IMR-90 (cell line): ENCODE measurements at regions not wholly inside any gene's neighbourhood (a gene's known extent, or its start where the extent isn't known, plus 50 kb on each side); places are given as distances from the start of the nearest gene placed in this dataset.

Experiments
- ATAC-seq: fragments of 200-7000 bp; cut with Tn5 transposase; 2 replicates; pipeline ENCODE4 v1.9.1; 2020; ENCODE audit warnings: low read depth, mild to moderate bottlenecking, moderate library complexity
- BruUV-seq: library from RNA; stranded (reverse); fragments of 400-500 nt; replicated peaks from 2 replicates; lab custom pipeline; 2021; lab: Mats Ljungman, UMichigan
- CTCF ChIA-PET: fragments of 300-600 bp; formaldehyde crosslinking; extraction: SDS; loops from one replicate; lab custom pipeline; 2021; ENCODE audit warnings: antibody characterized with exemption; lab: Yijun Ruan, JAX
- POLR2A ChIA-PET: fragments of 300-600 bp; sonication (Branson Sonifier 250); formaldehyde crosslinking; loops from one replicate; lab custom pipeline; 2022; ENCODE audit warnings: antibody characterized with exemption; ENCODE audit not compliant: unreplicated experiment; lab: Charles Lee
- DNase-seq: peaks from one replicate; pipeline ENCODE4 v3.0.0; 2013
- H2AFZ ChIP-seq: replicated peaks from 2 replicates; pipeline ENCODE3; 2013; ENCODE audit warnings: low read length, mild to moderate bottlenecking; ENCODE audit not compliant: poor library complexity
- H2AK5ac ChIP-seq: 2 replicates; pipeline ENCODE4 v1.6.1; 2013; ENCODE audit warnings: low read depth, low read length, inconsistent platforms
- H2AK9ac ChIP-seq: replicated peaks from 2 replicates; pipeline ENCODE3; 2013; ENCODE audit warnings: mild to moderate bottlenecking, low read depth, low read length, moderate library complexity; ENCODE audit not compliant: poor library complexity
- H2BK120ac ChIP-seq: 2 replicates; pipeline ENCODE4 v1.6.1; 2013; ENCODE audit warnings: low read depth, low read length, inconsistent platforms
- H2BK15ac ChIP-seq: 3 replicates; pipeline ENCODE4 v1.6.1; 2013; ENCODE audit warnings: low read depth, low read length, inconsistent platforms
- H2BK20ac ChIP-seq: 2 replicates; pipeline ENCODE4 v1.6.1; 2013; ENCODE audit warnings: low read depth, mild to moderate bottlenecking, inconsistent platforms, low read length, moderate library complexity
- H2BK5ac ChIP-seq: 2 replicates; pipeline ENCODE4 v1.6.1; 2013; ENCODE audit warnings: mild to moderate bottlenecking, low read depth, low read length, inconsistent platforms; ENCODE audit not compliant: poor library complexity, severe bottlenecking
- H3K14ac ChIP-seq: replicated peaks from 2 replicates; pipeline ENCODE4 v1.6.1; 2013; ENCODE audit warnings: low read depth, low read length, inconsistent platforms
- H3K18ac ChIP-seq: 2 replicates; pipeline ENCODE4 v1.6.1; 2013; ENCODE audit warnings: low read depth, low read length, control low read depth
- H3K23ac ChIP-seq: 2 replicates; pipeline ENCODE4 v1.6.1; 2013; ENCODE audit warnings: low read depth, low read length, inconsistent platforms
- H3K27ac ChIP-seq: 2 replicates; pipeline ENCODE4 v1.5.1; 2013; ENCODE audit warnings: mild to moderate bottlenecking, control low read depth, low read length; ENCODE audit not compliant: insufficient read depth
- H3K27me3 ChIP-seq: 2 replicates; pipeline ENCODE4 v1.6.1; 2013; ENCODE audit warnings: low read length; ENCODE audit not compliant: control insufficient read depth, insufficient read depth
- H3K36me3 ChIP-seq: 2 replicates; pipeline ENCODE4 v1.6.1; 2013; ENCODE audit warnings: low read length, mixed read lengths; ENCODE audit not compliant: control insufficient read depth, insufficient read depth
- H3K4ac ChIP-seq: 2 replicates; pipeline ENCODE4 v1.6.1; 2013; ENCODE audit warnings: low read depth, low read length, inconsistent platforms
- H3K4me1 ChIP-seq: 2 replicates; pipeline ENCODE4 v1.6.1; 2013; ENCODE audit warnings: low read length, mixed read lengths; ENCODE audit not compliant: control insufficient read depth, insufficient read depth
- H3K4me2 ChIP-seq: 2 replicates; pipeline ENCODE4 v1.6.1; 2013; ENCODE audit warnings: low read depth, mild to moderate bottlenecking, control low read depth, low read length, moderate library complexity
- H3K4me3 ChIP-seq: 2 replicates; pipeline ENCODE4 v1.5.1; 2013; ENCODE audit warnings: low read depth, mild to moderate bottlenecking, control low read depth, low read length, moderate library complexity; ENCODE audit not compliant: insufficient read depth
- H3K56ac ChIP-seq: 2 replicates; pipeline ENCODE4 v1.6.1; 2013; ENCODE audit warnings: low read length, inconsistent platforms; ENCODE audit not compliant: insufficient read depth; ENCODE audit errors: extremely low read depth
- H3K79me1 ChIP-seq, 2 experiments: 2 replicates each; pipeline ENCODE4 v1.6.1; 2013; ENCODE audit warnings: low read length in 2 of 2, inconsistent platforms in 1 of 2, low read depth in 1 of 2
- H3K9ac ChIP-seq: 2 replicates; pipeline ENCODE4 v1.6.1; 2013; ENCODE audit warnings: low read depth, low read length, control low read depth
- H3K9me1 ChIP-seq: 2 replicates; pipeline ENCODE4 v1.6.1; 2013; ENCODE audit warnings: low read length, inconsistent platforms; ENCODE audit not compliant: insufficient read depth
- H3K9me3 ChIP-seq: 2 replicates; pipeline ENCODE4 v1.6.1; 2013; ENCODE audit warnings: low read length; ENCODE audit not compliant: control insufficient read depth, insufficient read depth
- H4K20me1 ChIP-seq: 2 replicates; pipeline ENCODE4 v1.6.1; 2013; ENCODE audit warnings: low read length, inconsistent platforms; ENCODE audit not compliant: insufficient read depth
- H4K5ac ChIP-seq: 2 replicates; pipeline ENCODE4 v1.6.1; 2013; ENCODE audit warnings: mild to moderate bottlenecking, low read depth, low read length, control low read depth
- H4K8ac ChIP-seq, 2 experiments: 2 replicates each; pipeline ENCODE4 v1.6.1; 2013; ENCODE audit warnings: low read depth in 2 of 2, low read length in 2 of 2, control low read depth in 1 of 2, inconsistent platforms in 1 of 2
- H4K91ac ChIP-seq: 2 replicates; pipeline ENCODE4 v1.6.1; 2013; ENCODE audit warnings: low read depth, low read length, inconsistent platforms; ENCODE audit not compliant: insufficient read depth
- CEBPB ChIP-seq: IDR thresholded peaks from 2 replicates; pipeline ENCODE4 v1.6.1; 2012; ENCODE audit warnings: low read depth, low read length, improper control_type of control experiment
- NFE2L2 ChIP-seq: fragments of 150-350 bp; IDR thresholded peaks from 2 replicates; pipeline ENCODE4 v1.6.1; 2016; ENCODE audit warnings: low read depth, mild to moderate bottlenecking, low read length
- POLR2A ChIP-seq: IDR thresholded peaks from 2 replicates; pipeline ENCODE4 v1.6.1; 2012; ENCODE audit warnings: mild to moderate bottlenecking, low read depth, low read length
- WGBS, 2 experiments: methylation state at CpG; one replicate each; pipeline versions ENCODE4 v1.1.5 to v1.1.7; 2013; ENCODE audit warnings: missing lambda C conversion rate in 2 of 2; ENCODE audit not compliant: insufficient read length in 1 of 2; ENCODE audit errors: extremely low coverage in 2 of 2; 5-methylcytosine and 5-hydroxymethylcytosine counted together
- dilution Hi-C: fragments of 300-500 bp; cut with HindIII; formaldehyde crosslinking; loops from one replicate; pipeline ENCODE4 v1.14.3; 2018; ENCODE audit warnings: low sequenced_read_pairs; ENCODE audit not compliant: unreplicated experiment
- in situ Hi-C: fragments of 300-500 bp; cut with MboI; formaldehyde crosslinking; loops from 3 replicates; pipeline ENCODE4 v1.14.3; 2019; ENCODE audit warnings: low sequenced_read_pairs, inconsistent platforms, mixed read lengths
- intact Hi-C: fragments of 100-400 bp; cut with micrococcal nuclease; formaldehyde crosslinking; loops from 2 replicates; pipeline ENCODE4 v1.10.0; 2022

DNA sequence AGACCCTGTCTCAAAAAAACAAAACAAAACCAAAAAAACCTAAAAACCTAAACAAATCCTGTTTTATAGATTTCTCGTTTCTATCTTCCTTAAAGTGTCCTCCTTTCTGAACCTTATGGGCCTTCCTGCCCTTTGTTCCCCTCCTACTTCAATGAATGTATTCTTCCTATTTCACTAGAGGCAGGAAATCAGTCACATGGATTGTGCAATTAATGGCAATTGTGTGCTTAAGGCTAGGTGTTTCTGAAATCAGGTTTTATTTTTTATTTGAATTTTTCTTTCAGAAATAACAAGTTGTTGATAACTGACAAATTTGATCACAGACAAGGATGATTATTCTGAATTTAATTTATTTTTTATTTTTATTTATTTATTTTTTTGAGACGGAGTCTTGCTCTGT, 220.6 kb upstream of the SEMA6A start:
- WGBS, 2 experiments, result no CpG with 5 or more reads among the region's 2 CpGs

More for the DNA sequence above, 220.6 kb upstream of the SEMA6A start:
- H3K14ac ChIP-seq, result no peak overlapping the region
- no peak overlapping the region for H3K27ac ChIP-seq
- TF ChIP-seq CEBPB (no peak), NFE2L2 (no peak), POLR2A (no peak)
- no peak overlapping the region for H3K9ac ChIP-seq
- no peak overlapping the region for H3K4me2 ChIP-seq
- DNase-seq (no peak), ATAC-seq (no peak)
- peaks cover 4% of the 10 kb centered on the region for H3K9me3 ChIP-seq
- no peak overlapping the region for H4K5ac ChIP-seq
- no peaks in the 10 kb centered on the region for H3K36me3 ChIP-seq
- H2BK20ac ChIP-seq, result no peak overlapping the region
- in situ Hi-C loops, result no loop called here
- intact Hi-C loops, result no loop called here
- H3K79me1 ChIP-seq, result no peaks in the 10 kb centered on the region
- CTCF ChIA-PET, result no interaction called here
- H2AFZ ChIP-seq, result no peak overlapping the region
- dilution Hi-C loops, result no loop called here
- H3K4me3 ChIP-seq, result no peak overlapping the region
- no peaks in the 10 kb centered on the region for H4K20me1 ChIP-seq
- H2BK5ac ChIP-seq, result no peak overlapping the region
- no peak overlapping the region for H3K56ac ChIP-seq
- POLR2A ChIA-PET, result no interaction called here
- no peaks in the 10 kb centered on the region for H3K9me1 ChIP-seq
- H2BK15ac ChIP-seq, result no peak overlapping the region
- no peak overlapping the region for H4K8ac ChIP-seq
- H3K23ac ChIP-seq, result no peak overlapping the region
- no peaks in the 10 kb centered on the region for H3K4me1 ChIP-seq
- no TSS peak for BruUV-seq
- no peak overlapping the region for H3K4ac ChIP-seq
- H2AK5ac ChIP-seq, result no peak overlapping the region
- H2BK120ac ChIP-seq, result no peak overlapping the region
- no peak overlapping the region for H4K91ac ChIP-seq
- H2AK9ac ChIP-seq, result no peak overlapping the region
- no peaks in the 10 kb centered on the region for H3K27me3 ChIP-seq
- H3K18ac ChIP-seq, result no peak overlapping the region
